AML-193 (cell line): ENCODE measurements at regions not wholly inside any gene's neighbourhood (a gene's known extent, or its start where the extent isn't known, plus 50 kb on each side); places are given as distances from the start of the nearest gene placed in this dataset.

Source experiments
- DNase-seq, 2 experiments: peaks; one replicate each; lab custom pipeline; 2025; lab: John Stamatoyannopoulos, UW

DNA sequence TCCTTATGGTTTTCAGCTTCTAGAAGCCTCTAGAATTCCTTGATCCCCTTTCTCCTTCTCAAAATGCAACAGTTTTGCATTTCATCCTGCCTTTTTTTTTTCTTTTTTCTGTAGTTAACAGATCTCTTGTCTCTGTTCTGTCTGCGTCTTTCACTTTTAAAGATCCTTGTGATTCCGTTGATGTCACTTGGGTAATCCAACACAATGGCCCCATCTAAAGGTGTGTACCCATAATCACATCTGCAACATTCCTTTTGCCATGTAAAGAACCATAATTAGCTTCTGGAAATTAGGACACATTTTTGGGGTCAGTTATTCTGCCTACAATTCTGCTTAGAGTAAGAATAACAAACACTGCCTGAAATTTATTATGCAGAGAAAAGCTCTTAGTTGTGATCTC is 1180.9 kb upstream of the ADGRL3 start:
- no peak for DNase-seq

DNA sequence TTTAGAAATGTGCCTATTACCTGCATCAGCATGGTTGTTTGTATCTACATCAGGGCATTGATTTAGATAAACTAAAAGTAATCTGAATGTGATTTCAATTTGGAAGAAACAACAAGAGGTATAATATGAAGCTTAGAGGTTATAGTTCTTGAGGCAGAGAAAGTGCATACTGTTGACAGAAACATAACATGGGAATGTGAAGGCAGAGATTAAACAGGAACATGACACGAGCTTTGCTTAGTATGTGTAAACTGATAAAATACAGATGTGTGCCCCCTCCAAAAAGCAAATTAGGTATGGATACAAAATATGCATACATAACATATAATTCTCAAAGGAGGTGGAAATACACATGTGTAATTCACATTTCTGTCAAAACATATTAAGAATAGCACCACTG is 1180.2 kb upstream of the ADGRL3 start:
- no peak for DNase-seq

DNA sequence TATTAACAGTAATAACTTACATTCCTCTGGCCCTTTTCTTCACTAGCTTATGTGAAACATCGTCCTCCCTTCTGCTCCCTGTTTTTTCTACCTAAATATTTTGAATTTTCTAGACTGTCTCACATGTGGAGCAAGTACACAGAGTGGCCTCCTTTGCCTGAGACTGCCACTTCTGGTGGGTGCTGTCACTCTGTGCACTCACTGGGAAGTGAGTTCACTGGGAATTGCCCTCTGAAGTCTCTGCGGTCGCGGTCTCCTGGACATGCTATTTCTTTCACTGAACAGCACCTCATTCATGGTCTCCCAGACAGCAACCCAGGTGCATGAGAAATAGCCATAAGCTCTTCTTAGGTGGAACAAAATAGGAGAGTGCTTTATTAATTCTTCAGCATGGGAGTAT is 1179.7 kb upstream of the ADGRL3 start:
- DNase-seq: no peak

GRCh38 chr4:60033826-60034225 is 1166.3 kb upstream of the ADGRL3 start:
- DNase-seq: no peak

- no peak for DNase-seq
Measured at GRCh38 chr4:60034361-60034760, 1165.8 kb upstream of the ADGRL3 start.

GRCh38 chr4:60039908-60040307 is 1160.2 kb upstream of the ADGRL3 start:
- no peak for DNase-seq

GRCh38 chr4:60042231-60042652 is 1157.9 kb upstream of the ADGRL3 start:
- no peak for DNase-seq

DNA sequence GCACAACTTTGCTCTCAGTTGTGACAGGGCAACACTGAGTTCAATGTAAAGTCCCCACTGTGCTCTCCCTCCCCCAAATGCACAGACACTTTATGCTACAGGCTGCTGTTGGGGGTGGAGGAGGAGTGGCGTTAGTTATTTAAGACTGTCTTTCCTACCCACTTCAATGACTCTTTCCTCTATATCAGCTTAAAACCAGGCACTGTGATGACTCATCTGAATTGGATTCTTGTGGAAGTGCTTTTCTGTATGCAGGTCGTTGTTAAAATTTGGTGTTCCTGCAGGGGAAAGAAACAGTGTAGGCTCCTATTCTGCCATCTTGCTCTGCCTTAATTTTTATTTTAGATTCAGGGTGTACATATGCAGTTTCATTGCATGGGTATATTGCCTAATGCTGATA is 1157.2 kb upstream of the ADGRL3 start:
- DNase-seq: no peak

- no peak for DNase-seq
Measured at GRCh38 chr4:60078984-60079383, 1121.1 kb upstream of the ADGRL3 start.

- no peak for DNase-seq
Measured at GRCh38 chr4:60081839-60082238, 1118.3 kb upstream of the ADGRL3 start.

DNA sequence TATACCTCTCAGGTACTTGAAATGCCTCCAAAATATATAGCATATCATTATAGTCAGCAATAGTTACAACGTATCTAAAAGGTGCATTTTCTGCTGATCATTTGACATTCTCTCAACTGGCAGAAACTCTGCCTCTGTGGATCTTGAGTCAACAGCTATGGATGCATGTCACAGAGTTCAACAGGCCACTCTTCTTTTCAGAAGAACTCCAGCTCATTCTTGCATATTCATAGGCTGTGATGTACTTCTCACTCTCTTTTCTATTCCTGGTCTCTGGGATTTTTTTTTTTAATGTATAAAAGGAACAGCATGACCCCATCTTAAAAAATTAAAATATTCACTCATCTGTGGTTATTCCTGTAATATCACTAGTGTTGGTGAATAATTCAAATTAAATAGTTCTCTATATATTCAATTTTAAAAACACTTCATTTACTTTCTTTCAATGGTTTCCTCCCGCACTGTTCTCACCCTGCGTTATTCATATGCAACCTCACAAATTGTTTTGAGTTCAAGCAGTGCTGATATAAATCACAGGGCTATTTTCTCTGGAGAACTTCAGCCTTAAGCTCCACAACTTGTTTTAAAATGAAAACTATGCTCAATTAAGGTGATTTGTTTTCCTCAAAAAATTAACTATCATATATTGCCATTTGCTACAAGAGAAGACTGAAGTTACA is 1111.2 kb upstream of the ADGRL3 start:
- DNase-seq: no peak

DNA sequence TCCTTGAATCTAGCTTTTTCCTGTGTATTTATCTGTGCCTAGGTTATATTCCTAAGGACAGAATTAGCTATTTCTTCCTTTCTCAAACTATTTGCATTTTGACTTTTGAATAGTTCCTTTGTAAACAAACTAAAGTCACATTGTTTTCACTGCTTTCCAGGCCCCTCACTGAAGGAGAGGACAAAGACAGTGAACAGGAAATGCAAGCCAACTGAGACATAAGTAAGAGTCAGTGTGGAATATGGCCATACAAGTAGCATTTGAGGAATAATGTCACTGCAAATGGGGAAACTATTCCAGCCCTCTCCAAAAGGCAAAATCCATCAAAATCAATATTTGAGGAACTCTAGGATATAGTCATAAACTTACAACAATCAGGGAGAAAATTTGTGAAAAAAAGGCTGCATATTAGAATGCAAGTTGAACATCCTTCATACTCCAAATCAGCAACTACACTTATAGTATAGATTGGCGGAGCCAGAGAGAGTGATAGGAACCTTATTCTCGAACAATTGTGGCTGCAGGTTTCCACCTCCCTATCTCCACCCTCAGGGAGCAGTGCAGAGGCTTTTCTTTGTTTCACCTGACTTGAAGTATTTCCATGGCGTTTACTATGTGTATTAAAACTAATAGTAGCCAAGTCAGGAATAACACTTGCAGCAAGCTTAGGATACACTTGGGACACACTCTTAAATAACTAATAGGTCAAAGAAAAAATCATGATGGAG is 1110.4 kb upstream of the ADGRL3 start:
- no peak for DNase-seq

GRCh38 chr4:60096676-60097075 is 1103.5 kb upstream of the ADGRL3 start:
- DNase-seq: no peak

- no peak for DNase-seq
Measured at GRCh38 chr4:60116592-60116991, 1083.5 kb upstream of the ADGRL3 start.

- no peak for DNase-seq
Measured at GRCh38 chr4:60117726-60118323, 1082.3 kb upstream of the ADGRL3 start.

DNA sequence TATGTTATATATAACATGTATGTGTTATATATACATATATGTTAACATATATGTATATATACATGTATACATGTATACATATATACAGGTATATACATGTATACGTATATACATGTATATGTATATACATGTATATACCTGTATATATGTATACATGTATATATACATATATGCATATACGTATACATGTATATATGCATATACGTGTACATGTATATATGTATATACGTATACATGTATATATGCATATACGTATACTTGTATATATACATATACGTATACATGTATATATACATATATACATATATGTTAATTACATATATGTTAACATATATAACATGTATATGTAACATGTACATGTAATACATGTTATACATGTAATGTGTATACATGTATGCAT is 1077.3 kb upstream of the ADGRL3 start:
- DNase-seq: no peak

- DNase-seq: no peak
Measured at GRCh38 chr4:60128888-60129287, 1071.2 kb upstream of the ADGRL3 start.

GRCh38 chr4:60129740-60130139 is 1070.4 kb upstream of the ADGRL3 start:
- DNase-seq: no peak

DNA sequence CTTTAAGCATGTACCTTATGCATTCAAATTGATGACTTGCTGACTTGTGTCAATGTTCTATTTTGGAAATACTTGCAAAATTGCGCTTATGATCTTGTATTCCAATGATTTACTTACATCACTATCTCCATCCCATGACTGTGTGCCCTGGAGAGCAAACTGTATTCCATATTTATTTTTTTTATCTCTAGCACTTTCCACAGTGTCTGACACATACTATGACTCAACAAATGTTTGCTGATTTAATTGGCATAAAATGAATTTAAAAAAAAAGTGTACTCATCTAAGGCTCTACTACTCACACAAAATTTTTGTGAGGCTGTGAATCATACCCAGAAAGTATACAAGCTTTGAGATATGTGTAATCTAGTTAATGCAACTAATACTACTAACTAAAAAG is 1066.8 kb upstream of the ADGRL3 start:
- no peak for DNase-seq

DNA sequence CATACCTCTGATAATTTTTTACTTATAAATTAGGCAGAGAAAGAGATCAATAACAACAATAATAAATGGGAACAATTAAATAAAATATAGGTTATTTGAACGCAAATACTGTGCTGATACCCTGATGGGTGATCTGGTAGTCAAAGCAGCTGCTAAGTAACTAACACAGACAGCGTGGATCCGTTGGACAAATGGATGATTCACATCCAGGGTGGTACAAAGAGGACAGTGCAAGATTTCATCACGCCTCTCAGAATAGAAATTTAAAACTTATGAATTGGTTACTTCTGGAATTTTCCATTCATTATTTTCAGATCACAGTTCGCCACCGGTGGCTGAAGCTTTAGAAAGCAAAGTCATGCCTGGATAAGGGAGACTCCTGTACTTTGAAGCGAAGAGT is 1066.0 kb upstream of the ADGRL3 start:
- no peak for DNase-seq

- no peak for DNase-seq
Measured at GRCh38 chr4:60155088-60155487, 1045.0 kb upstream of the ADGRL3 start.

- DNase-seq: no peak
Measured at GRCh38 chr4:60173103-60173502, 1027.0 kb upstream of the ADGRL3 start.

DNA sequence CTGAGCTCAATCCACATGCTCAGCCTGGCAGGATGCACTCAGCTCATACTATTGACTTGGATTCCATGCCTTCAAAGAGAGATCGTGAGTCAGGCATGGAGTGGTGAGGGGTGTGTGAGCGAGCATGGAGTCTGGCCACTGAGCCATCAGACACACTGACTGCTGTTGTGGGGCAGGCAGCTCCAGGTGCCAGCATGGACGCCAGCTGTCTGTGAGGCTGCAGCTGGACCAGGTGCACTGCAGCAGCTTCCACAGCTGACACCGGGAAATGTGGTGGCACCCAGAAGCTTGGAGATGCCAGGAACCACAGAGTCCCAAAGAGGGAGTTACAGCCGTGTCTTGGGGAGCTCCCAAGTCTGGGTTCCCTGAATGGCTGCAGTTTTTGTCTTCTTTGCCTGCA is 1026.4 kb upstream of the ADGRL3 start:
- DNase-seq: no peak
